Mammary epithelial cell (primary cell): ENCODE measurements at regions not wholly inside any gene's neighbourhood (a gene's known extent, or its start where the extent isn't known, plus 50 kb on each side); places are given as distances from the start of the nearest gene placed in this dataset.

Experiments
- CTCF ChIP-seq, 2 donors: IDR thresholded peaks in 1 of 2; conservative IDR thresholded peaks in 1 of 2; 2 replicates each; pipeline ENCODE4 v1.5.1; 2011 to 2012; ENCODE audit warnings: inconsistent platforms in 2 of 2, low read length in 2 of 2, mild to moderate bottlenecking in 2 of 2, control low read depth in 1 of 2, low read depth in 1 of 2; ENCODE audit not compliant: insufficient read depth in 1 of 2; ENCODE audit errors: extremely low read depth in 1 of 2
- EZH2 ChIP-seq: IDR thresholded peaks from 2 replicates; pipeline ENCODE4 v1.6.1; 2012; ENCODE audit warnings: low read length, inconsistent platforms, borderline replicate concordance

- TF ChIP-seq CTCF (conservative IDR thresholded peaks at IDR 0.05 in 1 of 2, IDR thresholded peaks at IDR 0.05 in 1 of 2; ENCODE audit: extremely low read depth in 1 of 2, insufficient read depth in 1 of 2, low read depth in 1 of 2, low read length in 2 of 2): no peak
- TF ChIP-seq EZH2: no peak
Measured at GRCh38 chr7:86929293-86930109, 130.0 kb downstream of the ELAPOR2 start.
